GM23338 (cell line): ENCODE measurements at regions not wholly inside any gene's neighbourhood (a gene's known extent, or its start where the extent isn't known, plus 50 kb on each side); places are given as distances from the start of the nearest gene placed in this dataset.

ENCODE experiments used
- ATAC-seq: fragments of 200-7000 bp; cut with Tn5 transposase; 3 replicates; pipeline ENCODE4 v1.9.1; 2020
- DNase-seq: peaks from one replicate; pipeline ENCODE4 v3.0.0-alpha.2; 2015; ENCODE audit warnings: low spot score
- H2AFZ ChIP-seq: fragments of 200-600 bp; sonication (generic); 2 replicates; pipeline ENCODE4 v1.8.0; 2016; ENCODE audit warnings: antibody characterized with exemption, mild to moderate bottlenecking, moderate library complexity
- H3F3A ChIP-seq: fragments of 200-600 bp; sonication (generic); replicated peaks from 2 replicates; pipeline ENCODE4 v1.8.0; 2017; ENCODE audit warnings: antibody characterized with exemption, mixed run types, low read depth
- H3K27ac ChIP-seq: fragments of 200-600 bp; sonication (generic); 2 replicates; pipeline ENCODE4 v1.6.1; 2016; ENCODE audit warnings: low read depth
- H3K27me3 ChIP-seq: fragments of 200-600 bp; sonication (generic); 2 replicates; pipeline ENCODE4 v1.8.0; 2016; ENCODE audit warnings: mild to moderate bottlenecking, mixed run types, moderate library complexity; ENCODE audit not compliant: insufficient read depth
- H3K36me3 ChIP-seq: fragments of 200-600 bp; sonication (generic); 2 replicates; pipeline ENCODE4 v1.8.0; 2016; ENCODE audit warnings: mild to moderate bottlenecking; ENCODE audit not compliant: insufficient read depth
- H3K4me1 ChIP-seq: fragments of 200-600 bp; sonication (generic); 2 replicates; pipeline ENCODE4 v1.8.0; 2016; ENCODE audit warnings: mild to moderate bottlenecking, moderate library complexity; ENCODE audit not compliant: insufficient read depth
- H3K4me2 ChIP-seq: fragments of 200-600 bp; sonication (generic); 2 replicates; pipeline ENCODE4 v1.7.1; 2017; ENCODE audit warnings: mixed run types
- H3K4me3 ChIP-seq: fragments of 200-600 bp; sonication (generic); 2 replicates; pipeline ENCODE4 v1.6.1; 2016; ENCODE audit warnings: mixed run types
- H3K79me2 ChIP-seq: fragments of 200-600 bp; sonication (generic); replicated peaks from 2 replicates; pipeline ENCODE4 v1.8.0; 2017; ENCODE audit warnings: mild to moderate bottlenecking; ENCODE audit not compliant: insufficient read depth
- H3K9me2 ChIP-seq: fragments of 200-600 bp; sonication (generic); 2 replicates; pipeline ENCODE4 v1.8.0; 2017; ENCODE audit not compliant: insufficient read depth
- H4K20me1 ChIP-seq: fragments of 200-600 bp; sonication (generic); replicated peaks from 2 replicates; pipeline ENCODE4 v1.8.0; 2017; ENCODE audit warnings: mild to moderate bottlenecking; ENCODE audit not compliant: insufficient read depth
- H3K27ac Mint-ChIP-seq: 2 replicates; pipeline ENCODE4 v1.8.0; 2020; ENCODE audit warnings: inconsistent platforms, mild to moderate bottlenecking, moderate library complexity, mixed read lengths
- H3K27me3 Mint-ChIP-seq: 3 replicates; pipeline ENCODE4 v1.8.0; 2022; ENCODE audit warnings: low read depth, mild to moderate bottlenecking, moderate library complexity, mixed read lengths, inconsistent platforms; ENCODE audit not compliant: insufficient read depth, poor library complexity
- H3K36me3 Mint-ChIP-seq: 3 replicates; pipeline ENCODE4 v1.8.0; 2021; ENCODE audit warnings: low read depth, mild to moderate bottlenecking, inconsistent platforms, moderate library complexity, mixed read lengths
- H3K4me1 Mint-ChIP-seq: 3 replicates; pipeline ENCODE4 v1.8.0; 2020; ENCODE audit warnings: mild to moderate bottlenecking, inconsistent platforms, mixed read lengths
- H3K4me3 Mint-ChIP-seq: 3 replicates; pipeline ENCODE4 v1.8.0; 2021; ENCODE audit warnings: moderate library complexity, mild to moderate bottlenecking, inconsistent platforms, mixed read lengths
- H3K9me3 Mint-ChIP-seq: 3 replicates; pipeline ENCODE4 v1.8.0; 2020; ENCODE audit warnings: moderate library complexity, mild to moderate bottlenecking, inconsistent platforms, mixed read lengths
- CREB1 ChIP-seq: fragments of 250-450 bp; sonication (Bioruptor Pico); IDR thresholded peaks from 2 replicates; pipeline ENCODE4 v1.5.0; 2020; ENCODE audit warnings: low read depth, mild to moderate bottlenecking, moderate library complexity
- ETS1 ChIP-seq: IDR thresholded peaks from 2 replicates; pipeline ENCODE4 v1.6.1; 2016; ENCODE audit warnings: antibody characterized with exemption
- EZH2 ChIP-seq: fragments of 200-600 bp; sonication (generic); IDR thresholded peaks from one replicate; pipeline ENCODE4 v1.8.0; 2017; ENCODE audit warnings: antibody characterized with exemption, mild to moderate bottlenecking, low read depth; ENCODE audit not compliant: unreplicated experiment
- EZH2phosphoT487 ChIP-seq: fragments of 200-600 bp; sonication (generic); IDR thresholded peaks from one replicate; pipeline ENCODE4 v1.8.1; 2018; ENCODE audit warnings: antibody characterized with exemption; ENCODE audit not compliant: unreplicated experiment
- NANOG ChIP-seq: IDR thresholded peaks from 2 replicates; pipeline ENCODE4 v1.6.1; 2016; ENCODE audit warnings: antibody characterized with exemption, borderline replicate concordance
- REST ChIP-seq: IDR thresholded peaks from one replicate; pipeline ENCODE4 v1.6.1; 2018; ENCODE audit warnings: antibody characterized with exemption; ENCODE audit not compliant: unreplicated experiment
- STAT1 ChIP-seq: IDR thresholded peaks from one replicate; pipeline ENCODE4 v1.6.1; 2016; ENCODE audit warnings: antibody characterized with exemption; ENCODE audit not compliant: unreplicated experiment
- ZNF462 ChIP-seq: fragments of 250-450 bp; sonication (Bioruptor Pico); IDR thresholded peaks from 2 replicates; pipeline ENCODE4 v1.5.0; 2020; ENCODE audit warnings: mild to moderate bottlenecking, moderate library complexity

- TF ChIP-seq ZNF462 (CRISPR knock-in tag) (no peak), NANOG (no peak)
These were observed 394.1 kb downstream of the MN1 start (continued) for GRCh38 chr22:27407369-27407985.

GRCh38 chr22:27408068-27408467 is 393.5 kb downstream of the MN1 start:
- no peaks in the 10 kb centered on the region for H3F3A ChIP-seq
- no peak for TF ChIP-seq CREB1 (CRISPR knock-in tag)
- TF ChIP-seq EZH2: no peak
- TF ChIP-seq NANOG: no peak
- no peak for TF ChIP-seq ETS1
- no peak for TF ChIP-seq EZH2phosphoT487
- no peak for TF ChIP-seq REST
- no peak for TF ChIP-seq STAT1
- Mint-ChIP-seq H3K9me3 (no peaks in the 10 kb centered on the region), H3K27ac (no peak overlapping the region), H3K4me1 (peaks cover 12% of the 10 kb centered on the region), H3K4me3 (no peak overlapping the region; the same call in 2 of the 3 replicates), H3K27me3 (peaks cover 10% of the 10 kb centered on the region), H3K36me3 (no peaks in the 10 kb centered on the region)
- no peak overlapping the region for H3K27ac ChIP-seq
- no peaks in the 10 kb centered on the region for H3K27me3 ChIP-seq
- H3K9me2 ChIP-seq: no peaks in the 10 kb centered on the region
- no peak overlapping the region for H3K4me3 ChIP-seq
- H2AFZ ChIP-seq: no peak overlapping the region
- H3K4me1 ChIP-seq: no peaks in the 10 kb centered on the region; the same call in 1 of the 2 replicates
- no peak overlapping the region for H3K4me2 ChIP-seq
- H3K36me3 ChIP-seq: no peaks in the 10 kb centered on the region
- ATAC-seq: no peak
- no peak for DNase-seq
- H3K79me2 ChIP-seq: no peaks in the 10 kb centered on the region
- no peaks in the 10 kb centered on the region for H4K20me1 ChIP-seq
